Body of pancreas (tissue), 4 donors: ENCODE measurements at regions not wholly inside any gene's neighbourhood (a gene's known extent, or its start where the extent isn't known, plus 50 kb on each side); places are given as distances from the start of the nearest gene placed in this dataset.

Source experiments
- ATAC-seq: fragments of 150-250 bp; one replicate; pipeline ENCODE4 v1.9.1; 2016
- DNase-seq, 4 donors: peaks; one replicate each; pipeline ENCODE4 v3.0.0-alpha.2; 2019
- H3K27ac ChIP-seq, 4 donors: fragments of 200-600 bp; sonication (generic); 1 replicate in 3 of 4; 2 replicates in 1 of 4; pipeline versions ENCODE4 v1.5.1 to v1.6.1; 2016 to 2019; ENCODE audit warnings: mild to moderate bottlenecking in 1 of 4, mixed read lengths in 1 of 4, moderate library complexity in 1 of 4
- H3K27me3 ChIP-seq, 2 donors: fragments of 200-600 bp; sonication (generic); one replicate each; pipeline ENCODE4 v1.6.0; 2016; ENCODE audit warnings: mild to moderate bottlenecking in 1 of 2
- H3K36me3 ChIP-seq, 2 donors: fragments of 200-600 bp; sonication (generic); replicated peaks in 1 of 2; 2 replicates each; pipeline ENCODE4 v1.5.1; 2016; ENCODE audit warnings: low read depth in 2 of 2; ENCODE audit not compliant: insufficient read depth in 1 of 2
- H3K4me1 ChIP-seq: fragments of 200-600 bp; sonication (generic); one replicate; pipeline ENCODE4 v1.6.0; 2016
- H3K4me3 ChIP-seq, 2 donors: fragments of 200-600 bp; sonication (generic); 1 replicate in 1 of 2; 2 replicates in 1 of 2; pipeline ENCODE4 v1.5.1; 2016 to 2019
- H3K9me3 ChIP-seq, 3 donors: fragments of 200-600 bp; sonication (generic); 1 replicate in 2 of 3; 2 replicates in 1 of 3; pipeline ENCODE4 v1.5.1; 2016
- POLR2A ChIP-seq, 3 donors: fragments of 450-650 bp; IDR thresholded peaks; one replicate each; pipeline ENCODE4 v1.6.1; 2016; ENCODE audit warnings: antibody characterized with exemption in 3 of 3, mild to moderate bottlenecking in 2 of 3
- WGBS, 2 donors: methylation state at CpG; one replicate each; pipeline ENCODE4 v1.1.5; 2017; 5-methylcytosine and 5-hydroxymethylcytosine counted together
- intact Hi-C: fragments of 100-400 bp; cut with DNase I; formaldehyde crosslinking; loops from one replicate; pipeline ENCODE4 v1.15.1; 2023
- TF ChIP-seq, protein P1 (sequence below), 7 experiments: fragments of 450-650 bp in 4 of 7; fragments of 200-600 bp in 3 of 7; sonication (generic) in 3 of 7; IDR thresholded peaks; one replicate each; pipeline ENCODE4 v1.5.1; 2016 to 2019; ENCODE audit warnings: antibody characterized with exemption in 7 of 7

DNA sequence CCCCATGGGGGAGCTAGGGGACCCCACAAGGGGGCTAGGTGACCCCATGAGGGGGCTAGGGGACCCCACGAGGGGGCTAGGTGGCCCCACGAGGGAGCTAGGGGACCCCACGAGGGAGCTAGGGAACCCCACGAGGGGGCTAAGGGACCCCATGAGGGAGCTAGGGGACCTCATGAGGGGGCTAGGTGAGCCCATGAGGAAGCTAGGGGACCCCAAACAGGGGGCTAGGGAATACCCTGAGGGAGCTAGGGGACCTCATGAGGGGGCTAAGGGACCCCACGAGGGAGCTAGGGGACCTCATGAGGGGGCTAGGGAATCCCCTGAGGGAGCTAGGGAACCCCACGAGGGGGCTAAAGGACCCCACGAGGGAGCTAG is 50.5 kb upstream of the DMRTB1 start:
- no peaks in the 10 kb centered on the region for H3K36me3 ChIP-seq
- intact Hi-C loops = no loop called here
- 36 to 55% methylated on average over 6 to 7 of the region's 7 CpGs for WGBS, 2 donors
- H3K4me3 ChIP-seq = no peak overlapping the region
- peaks cover 7% of the 10 kb centered on the region for H3K4me1 ChIP-seq
- no peaks in the 10 kb centered on the region for H3K9me3 ChIP-seq
- H3K27ac ChIP-seq = no peak overlapping the region
- DNase-seq = no peak
- TF ChIP-seq POLR2A (IDR thresholded peaks at IDR 0.05) = no peak
- TF ChIP-seq, protein P1, sequence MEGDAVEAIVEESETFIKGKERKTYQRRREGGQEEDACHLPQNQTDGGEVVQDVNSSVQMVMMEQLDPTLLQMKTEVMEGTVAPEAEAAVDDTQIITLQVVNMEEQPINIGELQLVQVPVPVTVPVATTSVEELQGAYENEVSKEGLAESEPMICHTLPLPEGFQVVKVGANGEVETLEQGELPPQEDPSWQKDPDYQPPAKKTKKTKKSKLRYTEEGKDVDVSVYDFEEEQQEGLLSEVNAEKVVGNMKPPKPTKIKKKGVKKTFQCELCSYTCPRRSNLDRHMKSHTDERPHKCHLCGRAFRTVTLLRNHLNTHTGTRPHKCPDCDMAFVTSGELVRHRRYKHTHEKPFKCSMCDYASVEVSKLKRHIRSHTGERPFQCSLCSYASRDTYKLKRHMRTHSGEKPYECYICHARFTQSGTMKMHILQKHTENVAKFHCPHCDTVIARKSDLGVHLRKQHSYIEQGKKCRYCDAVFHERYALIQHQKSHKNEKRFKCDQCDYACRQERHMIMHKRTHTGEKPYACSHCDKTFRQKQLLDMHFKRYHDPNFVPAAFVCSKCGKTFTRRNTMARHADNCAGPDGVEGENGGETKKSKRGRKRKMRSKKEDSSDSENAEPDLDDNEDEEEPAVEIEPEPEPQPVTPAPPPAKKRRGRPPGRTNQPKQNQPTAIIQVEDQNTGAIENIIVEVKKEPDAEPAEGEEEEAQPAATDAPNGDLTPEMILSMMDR (IDR thresholded peaks at IDR 0.05) = no peak
- peaks cover 0 to 5% of the 10 kb centered on the region in 2 donors for H3K27me3 ChIP-seq
- no peak for ATAC-seq

DNA sequence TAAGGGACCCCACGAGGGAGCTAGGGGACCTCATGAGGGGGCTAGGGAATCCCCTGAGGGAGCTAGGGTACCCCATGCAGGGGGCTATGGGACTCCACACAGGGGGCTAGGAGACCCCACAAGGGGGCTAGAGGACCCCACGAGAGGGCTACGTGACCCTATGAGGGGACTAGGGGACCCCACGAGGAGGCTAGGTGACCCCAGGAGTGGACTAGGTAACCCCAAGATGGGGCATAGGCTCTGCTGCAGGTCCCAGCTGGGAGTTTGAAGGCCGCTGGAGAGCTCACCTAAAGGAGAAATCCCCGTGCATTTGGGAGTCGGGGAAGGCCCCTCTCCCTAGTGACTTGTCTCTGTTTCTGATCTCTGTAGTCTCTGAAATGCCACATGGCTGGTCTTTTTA is 50.0 kb upstream of the DMRTB1 start:
- peaks cover 7% of the 10 kb centered on the region for H3K4me1 ChIP-seq
- H3K36me3 ChIP-seq = no peaks in the 10 kb centered on the region
- no peak for ATAC-seq
- H3K27ac ChIP-seq = no peak overlapping the region
- H3K4me3 ChIP-seq = no peak overlapping the region
- WGBS, 2 donors = 78 to 86% methylated on average over 6 to 7 of the region's 7 CpGs
- H3K9me3 ChIP-seq = no peaks in the 10 kb centered on the region
- no peak for DNase-seq
- no peak for TF ChIP-seq POLR2A (IDR thresholded peaks at IDR 0.05)
- TF ChIP-seq, protein P1 (IDR thresholded peaks at IDR 0.05) = no peak
- intact Hi-C loops = no loop called here
- peaks cover 0 to 5% of the 10 kb centered on the region in 2 donors for H3K27me3 ChIP-seq
